ENCODE measurements at regions not wholly inside any gene's neighbourhood (a gene's known extent, or its start where the extent isn't known, plus 50 kb on each side); places are given as distances from the start of the nearest gene placed in this dataset.

GRCh38 chr3:94460931-94461330 lies 398.1 kb downstream of the NSUN3 start:
- no peaks in the 10 kb centered on the region for H3K79me2 ChIP-seq (ENCODE audit: control insufficient read depth, insufficient read depth, low read length)
- DNase-seq (ENCODE audit: extremely low read depth in 1 of 4, low spot score in 3 of 4) (no peak), FAIRE-seq (no peak), ATAC-seq (no peak)
- no TSS peak for BruUV-seq (replicated peaks)
- H3K9me3 ChIP-seq (replicated peaks; ENCODE audit: control insufficient read depth, insufficient read depth, low read depth, low read length) = no peaks in the 10 kb centered on the region
- no peak overlapping the region for H3K4me3 ChIP-seq
- WGBS (ENCODE audit: insufficient coverage, low coverage, missing lambda C conversion rate) = 0% methylated on average over 3 of the region's 3 CpGs
- POLR2A ChIA-PET = no interaction called here
- no peak overlapping the region for H3K9ac ChIP-seq (ENCODE audit: insufficient read depth in 1 of 2, low read depth in 2 of 2, low read length in 2 of 2)
- intact Hi-C loops (cut with micrococcal nuclease) = no loop called here
- H3K4me1 ChIP-seq (replicated peaks in 1 of 2; ENCODE audit: control insufficient read depth in 2 of 2, insufficient read depth in 2 of 2, low read length in 2 of 2) = no peaks in the 10 kb centered on the region
- no peak overlapping the region for H3K4me2 ChIP-seq (ENCODE audit: insufficient read depth, low read length)
- H3K9me1 ChIP-seq (ENCODE audit: control insufficient read depth, insufficient read depth, low read length) = no peaks in the 10 kb centered on the region
- CTCF ChIA-PET (ENCODE audit: low intra/inter-chr PET ratio) = no interaction called here
- H2AFZ ChIP-seq (ENCODE audit: low read depth, low read length) = no peak overlapping the region
- H3K27ac ChIP-seq (ENCODE audit: extremely low read depth, low read depth, low read length) = no peak overlapping the region
- H4K20me1 ChIP-seq (replicated peaks; ENCODE audit: control insufficient read depth, insufficient read depth, low read length) = no peaks in the 10 kb centered on the region
- no peaks in the 10 kb centered on the region for H3K27me3 ChIP-seq (ENCODE audit: control insufficient read depth in 2 of 2, insufficient read depth in 2 of 2, low read length in 2 of 2)
- in situ Hi-C loops (cut with MboI) = no loop called here
- H3K36me3 ChIP-seq (ENCODE audit: control insufficient read depth, insufficient read depth, low read length) = no peaks in the 10 kb centered on the region
- TF ChIP-seq SMC3 (conservative IDR thresholded peaks at IDR 0.05; ENCODE audit: insufficient read depth, low read depth, low read length) = no peak
- TF ChIP-seq, protein P1, sequence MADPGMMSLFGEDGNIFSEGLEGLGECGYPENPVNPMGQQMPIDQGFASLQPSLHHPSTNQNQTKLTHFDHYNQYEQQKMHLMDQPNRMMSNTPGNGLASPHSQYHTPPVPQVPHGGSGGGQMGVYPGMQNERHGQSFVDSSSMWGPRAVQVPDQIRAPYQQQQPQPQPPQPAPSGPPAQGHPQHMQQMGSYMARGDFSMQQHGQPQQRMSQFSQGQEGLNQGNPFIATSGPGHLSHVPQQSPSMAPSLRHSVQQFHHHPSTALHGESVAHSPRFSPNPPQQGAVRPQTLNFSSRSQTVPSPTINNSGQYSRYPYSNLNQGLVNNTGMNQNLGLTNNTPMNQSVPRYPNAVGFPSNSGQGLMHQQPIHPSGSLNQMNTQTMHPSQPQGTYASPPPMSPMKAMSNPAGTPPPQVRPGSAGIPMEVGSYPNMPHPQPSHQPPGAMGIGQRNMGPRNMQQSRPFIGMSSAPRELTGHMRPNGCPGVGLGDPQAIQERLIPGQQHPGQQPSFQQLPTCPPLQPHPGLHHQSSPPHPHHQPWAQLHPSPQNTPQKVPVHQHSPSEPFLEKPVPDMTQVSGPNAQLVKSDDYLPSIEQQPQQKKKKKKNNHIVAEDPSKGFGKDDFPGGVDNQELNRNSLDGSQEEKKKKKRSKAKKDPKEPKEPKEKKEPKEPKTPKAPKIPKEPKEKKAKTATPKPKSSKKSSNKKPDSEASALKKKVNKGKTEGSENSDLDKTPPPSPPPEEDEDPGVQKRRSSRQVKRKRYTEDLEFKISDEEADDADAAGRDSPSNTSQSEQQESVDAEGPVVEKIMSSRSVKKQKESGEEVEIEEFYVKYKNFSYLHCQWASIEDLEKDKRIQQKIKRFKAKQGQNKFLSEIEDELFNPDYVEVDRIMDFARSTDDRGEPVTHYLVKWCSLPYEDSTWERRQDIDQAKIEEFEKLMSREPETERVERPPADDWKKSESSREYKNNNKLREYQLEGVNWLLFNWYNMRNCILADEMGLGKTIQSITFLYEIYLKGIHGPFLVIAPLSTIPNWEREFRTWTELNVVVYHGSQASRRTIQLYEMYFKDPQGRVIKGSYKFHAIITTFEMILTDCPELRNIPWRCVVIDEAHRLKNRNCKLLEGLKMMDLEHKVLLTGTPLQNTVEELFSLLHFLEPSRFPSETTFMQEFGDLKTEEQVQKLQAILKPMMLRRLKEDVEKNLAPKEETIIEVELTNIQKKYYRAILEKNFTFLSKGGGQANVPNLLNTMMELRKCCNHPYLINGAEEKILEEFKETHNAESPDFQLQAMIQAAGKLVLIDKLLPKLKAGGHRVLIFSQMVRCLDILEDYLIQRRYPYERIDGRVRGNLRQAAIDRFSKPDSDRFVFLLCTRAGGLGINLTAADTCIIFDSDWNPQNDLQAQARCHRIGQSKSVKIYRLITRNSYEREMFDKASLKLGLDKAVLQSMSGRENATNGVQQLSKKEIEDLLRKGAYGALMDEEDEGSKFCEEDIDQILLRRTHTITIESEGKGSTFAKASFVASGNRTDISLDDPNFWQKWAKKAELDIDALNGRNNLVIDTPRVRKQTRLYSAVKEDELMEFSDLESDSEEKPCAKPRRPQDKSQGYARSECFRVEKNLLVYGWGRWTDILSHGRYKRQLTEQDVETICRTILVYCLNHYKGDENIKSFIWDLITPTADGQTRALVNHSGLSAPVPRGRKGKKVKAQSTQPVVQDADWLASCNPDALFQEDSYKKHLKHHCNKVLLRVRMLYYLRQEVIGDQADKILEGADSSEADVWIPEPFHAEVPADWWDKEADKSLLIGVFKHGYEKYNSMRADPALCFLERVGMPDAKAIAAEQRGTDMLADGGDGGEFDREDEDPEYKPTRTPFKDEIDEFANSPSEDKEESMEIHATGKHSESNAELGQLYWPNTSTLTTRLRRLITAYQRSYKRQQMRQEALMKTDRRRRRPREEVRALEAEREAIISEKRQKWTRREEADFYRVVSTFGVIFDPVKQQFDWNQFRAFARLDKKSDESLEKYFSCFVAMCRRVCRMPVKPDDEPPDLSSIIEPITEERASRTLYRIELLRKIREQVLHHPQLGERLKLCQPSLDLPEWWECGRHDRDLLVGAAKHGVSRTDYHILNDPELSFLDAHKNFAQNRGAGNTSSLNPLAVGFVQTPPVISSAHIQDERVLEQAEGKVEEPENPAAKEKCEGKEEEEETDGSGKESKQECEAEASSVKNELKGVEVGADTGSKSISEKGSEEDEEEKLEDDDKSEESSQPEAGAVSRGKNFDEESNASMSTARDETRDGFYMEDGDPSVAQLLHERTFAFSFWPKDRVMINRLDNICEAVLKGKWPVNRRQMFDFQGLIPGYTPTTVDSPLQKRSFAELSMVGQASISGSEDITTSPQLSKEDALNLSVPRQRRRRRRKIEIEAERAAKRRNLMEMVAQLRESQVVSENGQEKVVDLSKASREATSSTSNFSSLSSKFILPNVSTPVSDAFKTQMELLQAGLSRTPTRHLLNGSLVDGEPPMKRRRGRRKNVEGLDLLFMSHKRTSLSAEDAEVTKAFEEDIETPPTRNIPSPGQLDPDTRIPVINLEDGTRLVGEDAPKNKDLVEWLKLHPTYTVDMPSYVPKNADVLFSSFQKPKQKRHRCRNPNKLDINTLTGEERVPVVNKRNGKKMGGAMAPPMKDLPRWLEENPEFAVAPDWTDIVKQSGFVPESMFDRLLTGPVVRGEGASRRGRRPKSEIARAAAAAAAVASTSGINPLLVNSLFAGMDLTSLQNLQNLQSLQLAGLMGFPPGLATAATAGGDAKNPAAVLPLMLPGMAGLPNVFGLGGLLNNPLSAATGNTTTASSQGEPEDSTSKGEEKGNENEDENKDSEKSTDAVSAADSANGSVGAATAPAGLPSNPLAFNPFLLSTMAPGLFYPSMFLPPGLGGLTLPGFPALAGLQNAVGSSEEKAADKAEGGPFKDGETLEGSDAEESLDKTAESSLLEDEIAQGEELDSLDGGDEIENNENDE (IDR thresholded peaks at IDR 0.05; ENCODE audit: low read depth, low read length) = no peak
- TF ChIP-seq NFXL1 (CRISPR knock-in tag; IDR thresholded peaks at IDR 0.05) = no peak
- TF ChIP-seq ZBTB12 (CRISPR knock-in tag; IDR thresholded peaks at IDR 0.05) = no peak
- TF ChIP-seq CREM (IDR thresholded peaks at IDR 0.05; ENCODE audit: low read depth) = no peak
- TF ChIP-seq RBBP5 (IDR thresholded peaks at IDR 0.05; ENCODE audit: borderline replicate concordance, insufficient read depth, low read length, poor library complexity, severe bottlenecking) = no peak
- TF ChIP-seq CCNT2 (IDR thresholded peaks at IDR 0.05; ENCODE audit: borderline replicate concordance, extremely low read depth, insufficient read length, low read depth, low read length) = no peak
- TF ChIP-seq XRCC3 (IDR thresholded peaks at IDR 0.05) = no peak
- TF ChIP-seq RAD21 (CRISPR knock-in tag; conservative IDR thresholded peaks at IDR 0.05 in 1 of 2, IDR thresholded peaks at IDR 0.05 in 1 of 2) = no peak
- TF ChIP-seq GABPB1 (CRISPR knock-in tag; IDR thresholded peaks at IDR 0.05) = no peak
- no peak for TF ChIP-seq ZNF12 (CRISPR knock-in tag; IDR thresholded peaks at IDR 0.05)
- no peak for TF ChIP-seq ELF2 (CRISPR knock-in tag; IDR thresholded peaks at IDR 0.05)

Data from K562 (cell line).